GM12874 (cell line): ENCODE measurements at regions not wholly inside any gene's neighbourhood (a gene's known extent, or its start where the extent isn't known, plus 50 kb on each side); places are given as distances from the start of the nearest gene placed in this dataset.

Experiments used
- TF ChIP-seq, protein P1 (sequence below): IDR thresholded peaks from 2 replicates; pipeline ENCODE4 v1.5.1; 2011; ENCODE audit warnings: low read depth, mild to moderate bottlenecking, control low read depth, low read length, moderate library complexity; ENCODE audit not compliant: insufficient read depth

GRCh38 chr6:40770794-40771193, 183.6 kb upstream of the LRFN2 start:
- TF ChIP-seq, protein P1, sequence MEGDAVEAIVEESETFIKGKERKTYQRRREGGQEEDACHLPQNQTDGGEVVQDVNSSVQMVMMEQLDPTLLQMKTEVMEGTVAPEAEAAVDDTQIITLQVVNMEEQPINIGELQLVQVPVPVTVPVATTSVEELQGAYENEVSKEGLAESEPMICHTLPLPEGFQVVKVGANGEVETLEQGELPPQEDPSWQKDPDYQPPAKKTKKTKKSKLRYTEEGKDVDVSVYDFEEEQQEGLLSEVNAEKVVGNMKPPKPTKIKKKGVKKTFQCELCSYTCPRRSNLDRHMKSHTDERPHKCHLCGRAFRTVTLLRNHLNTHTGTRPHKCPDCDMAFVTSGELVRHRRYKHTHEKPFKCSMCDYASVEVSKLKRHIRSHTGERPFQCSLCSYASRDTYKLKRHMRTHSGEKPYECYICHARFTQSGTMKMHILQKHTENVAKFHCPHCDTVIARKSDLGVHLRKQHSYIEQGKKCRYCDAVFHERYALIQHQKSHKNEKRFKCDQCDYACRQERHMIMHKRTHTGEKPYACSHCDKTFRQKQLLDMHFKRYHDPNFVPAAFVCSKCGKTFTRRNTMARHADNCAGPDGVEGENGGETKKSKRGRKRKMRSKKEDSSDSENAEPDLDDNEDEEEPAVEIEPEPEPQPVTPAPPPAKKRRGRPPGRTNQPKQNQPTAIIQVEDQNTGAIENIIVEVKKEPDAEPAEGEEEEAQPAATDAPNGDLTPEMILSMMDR, result no peak

DNA sequence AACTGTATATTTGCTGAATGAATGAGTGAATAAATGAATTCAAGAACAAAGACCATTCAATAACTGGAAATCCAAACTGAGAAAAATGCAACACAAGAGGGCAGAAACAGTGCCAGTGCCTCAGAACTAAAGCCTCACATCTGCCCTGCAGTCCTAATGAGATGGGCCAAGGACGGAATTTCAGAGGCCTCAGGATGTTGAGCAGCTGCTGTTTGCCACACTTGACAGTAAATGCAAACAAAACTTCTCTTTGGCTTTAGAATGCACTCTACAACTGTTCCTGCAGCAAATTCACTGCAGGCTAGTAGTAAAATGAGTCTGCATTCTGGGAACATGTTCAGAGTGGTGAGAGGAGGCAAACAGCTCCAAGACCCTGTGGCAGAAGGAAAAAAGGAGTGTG, 177.6 kb upstream of the LRFN2 start:
- TF ChIP-seq, protein P1, result no peak

GRCh38 chr6:40762981-40763380, 175.8 kb upstream of the LRFN2 start:
- TF ChIP-seq, protein P1, result no peak

DNA sequence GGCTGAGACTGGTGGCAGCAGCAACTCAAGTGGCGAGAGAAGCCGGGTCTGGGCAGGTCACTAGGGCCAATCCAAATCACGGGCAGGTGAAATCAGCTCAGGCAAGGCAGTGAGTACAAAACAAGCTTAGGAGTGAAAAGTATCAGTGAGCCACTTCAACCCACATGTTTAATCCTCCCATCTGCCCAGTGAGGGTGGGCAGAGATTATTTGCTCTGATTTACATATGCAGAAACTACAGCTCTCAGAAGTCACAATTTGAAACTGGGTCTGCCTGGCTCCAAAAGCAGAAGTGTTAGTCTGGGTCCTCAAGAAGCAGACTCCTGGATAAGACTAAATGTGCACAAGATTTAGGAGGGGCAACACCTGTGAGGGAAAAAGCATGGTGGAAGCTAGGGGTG, 173.7 kb upstream of the LRFN2 start:
- TF ChIP-seq, protein P1, result no peak

- TF ChIP-seq, protein P1, result no peak
Observed at GRCh38 chr6:40759838-40760237, 172.7 kb upstream of the LRFN2 start.

DNA sequence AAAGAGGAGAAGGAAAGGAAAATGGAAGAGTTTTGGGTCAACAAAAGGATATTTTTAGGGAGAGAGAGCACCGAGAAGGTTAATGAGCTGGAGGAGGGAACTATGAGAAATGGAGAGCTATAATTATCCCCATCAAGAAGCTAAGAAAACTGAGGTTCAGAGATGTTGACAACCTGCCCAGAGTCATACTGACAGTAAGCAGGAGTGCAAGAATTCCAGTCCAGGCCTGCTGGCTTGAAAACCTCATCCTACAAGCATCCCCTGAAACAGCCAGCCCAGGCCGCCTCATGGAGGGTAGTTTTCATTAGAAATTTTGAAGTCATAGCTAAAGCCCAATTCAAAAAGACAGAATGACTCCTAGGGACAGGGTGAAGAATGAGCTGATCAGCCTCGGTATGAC, 172.1 kb upstream of the LRFN2 start:
- TF ChIP-seq, protein P1, result no peak

DNA sequence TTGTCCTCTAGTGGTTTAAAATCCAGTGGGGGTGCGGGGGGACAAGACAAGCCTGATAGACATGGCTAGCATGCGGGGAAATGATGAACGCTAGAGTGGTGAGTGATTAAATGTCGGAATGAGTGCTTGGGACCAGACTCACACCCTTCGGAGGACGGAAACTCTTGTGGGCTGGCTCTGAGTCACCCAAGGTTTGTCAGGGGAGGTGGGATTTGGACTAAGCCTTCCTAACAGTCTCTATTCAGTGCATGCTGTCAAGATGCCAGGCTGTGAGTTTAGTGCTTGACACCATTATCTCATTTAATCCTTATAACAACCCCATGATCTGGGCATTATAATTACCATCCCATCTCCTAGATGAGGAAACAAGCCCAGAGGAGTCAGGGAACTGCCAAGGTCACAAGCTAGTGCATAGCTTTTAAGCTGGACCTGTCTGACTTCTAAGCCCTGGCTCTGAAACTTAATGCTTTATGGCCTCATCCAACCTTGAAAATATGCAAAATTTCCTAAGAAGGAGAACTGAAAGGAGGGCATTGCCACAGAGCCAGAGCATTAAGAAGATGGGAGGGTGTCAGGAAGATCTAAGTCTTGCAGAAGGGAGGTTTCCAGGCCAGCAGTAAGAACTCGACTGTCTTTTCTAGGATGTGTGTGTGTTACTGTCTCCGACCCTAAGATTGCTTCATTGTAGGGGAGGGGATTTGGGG, 168.7 kb upstream of the LRFN2 start:
- TF ChIP-seq, protein P1, result no peak
